ENCODE measurements at regions not wholly inside any gene's neighbourhood (a gene's known extent, or its start where the extent isn't known, plus 50 kb on each side); places are given as distances from the start of the nearest gene placed in this dataset.
A peak's percentile ranks its signal among the peaks of the same experiment; 100 is the strongest.

GRCh38 chr14:98959410-98959809 is 312.6 kb downstream of the BCL11B start:
- DNase-seq (ENCODE audit: low read depth) = no peak

GRCh38 chr14:98959958-98960616 is 311.9 kb downstream of the BCL11B start:
- no peak for DNase-seq (ENCODE audit: low read depth)

DNA sequence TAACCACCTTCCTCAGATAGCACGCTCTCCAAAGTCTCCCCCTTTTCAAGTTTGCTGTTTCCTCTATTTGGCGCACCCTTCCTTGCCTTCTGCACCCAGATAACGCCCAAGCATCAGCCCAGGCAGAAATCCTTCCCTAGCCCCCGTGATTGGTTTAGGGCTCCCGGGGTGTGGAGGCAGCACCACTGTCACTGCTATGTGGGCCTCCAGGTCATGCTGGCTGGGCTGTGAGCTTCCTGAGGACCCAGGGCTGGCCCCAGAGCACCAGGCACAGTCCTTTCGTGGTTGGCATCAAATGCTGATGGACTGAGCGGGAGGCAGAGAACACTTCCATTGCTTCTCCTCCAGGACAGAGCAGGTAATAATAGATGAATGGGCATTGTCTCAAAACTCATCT is 311.4 kb downstream of the BCL11B start:
- DNase-seq (ENCODE audit: low read depth) = no peak

DNA sequence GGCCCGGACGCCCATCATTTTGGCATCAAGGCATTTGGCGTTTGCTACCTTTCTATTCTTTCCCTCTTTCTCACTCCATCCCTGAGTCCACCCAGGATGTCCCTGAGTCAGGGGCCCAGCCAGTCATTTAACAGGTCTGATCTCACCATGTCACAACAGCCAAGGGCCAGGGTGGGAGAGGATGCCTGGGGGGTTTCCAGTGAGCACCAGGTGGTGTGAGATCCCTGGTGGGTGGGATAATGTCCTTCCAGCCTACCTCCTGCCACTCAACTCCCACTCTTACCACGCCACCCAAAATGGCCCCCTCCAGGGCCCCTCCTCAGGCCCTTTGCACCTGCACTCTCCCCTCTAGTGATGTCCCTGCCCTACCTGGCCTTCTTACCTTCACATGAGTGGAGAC is 310.8 kb downstream of the BCL11B start:
- DNase-seq (ENCODE audit: low read depth) = no peak

DNA sequence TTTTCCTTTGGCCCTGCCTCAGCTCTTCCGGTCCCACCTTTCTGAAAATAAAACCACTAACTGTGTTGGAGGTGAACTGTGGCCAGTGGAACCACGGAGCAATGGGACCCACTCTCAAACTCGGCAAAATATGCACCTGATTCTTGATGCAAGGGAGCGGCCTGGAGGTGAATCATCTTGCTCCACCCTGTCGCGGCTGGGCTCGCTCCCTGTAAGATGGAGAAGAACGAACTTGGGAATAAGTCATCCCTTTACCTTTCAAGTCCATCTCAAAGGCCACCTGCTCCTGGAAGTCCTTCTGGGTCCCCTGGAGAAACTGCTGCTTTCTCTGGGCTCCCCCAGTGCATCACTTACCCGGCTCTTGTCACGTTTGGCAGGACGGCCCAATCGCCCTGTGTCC is 309.9 kb downstream of the BCL11B start:
- no peak for DNase-seq (ENCODE audit: low read depth)

DNA sequence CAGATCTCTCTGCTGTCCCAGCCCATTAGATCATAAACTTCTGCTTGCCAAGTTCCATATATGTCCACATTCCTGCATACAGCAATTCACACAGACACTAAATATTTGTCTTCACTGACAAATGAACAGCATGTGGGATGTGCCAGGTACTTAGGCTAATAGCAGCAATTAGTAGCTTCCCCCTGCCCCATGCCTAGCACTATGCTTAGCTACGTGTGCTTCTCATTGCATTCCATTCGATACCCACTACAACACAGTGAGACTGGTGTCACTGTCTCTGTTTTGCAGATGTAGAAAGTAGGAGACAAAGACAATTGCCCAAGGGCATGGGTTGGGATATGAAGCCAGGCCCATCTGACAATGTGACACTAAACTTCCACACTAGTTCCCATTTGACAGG is 308.4 kb downstream of the BCL11B start:
- DNase-seq (ENCODE audit: low read depth) = no peak

GRCh38 chr14:98964171-98964570 is 307.8 kb downstream of the BCL11B start:
- no peak for DNase-seq (ENCODE audit: low read depth)

- no peak for DNase-seq (ENCODE audit: low read depth)
Measured at GRCh38 chr14:98965076-98965475, 306.9 kb downstream of the BCL11B start.

GRCh38 chr14:98966016-98966415 is 306.0 kb downstream of the BCL11B start:
- DNase-seq (ENCODE audit: low read depth) = no peak

DNA sequence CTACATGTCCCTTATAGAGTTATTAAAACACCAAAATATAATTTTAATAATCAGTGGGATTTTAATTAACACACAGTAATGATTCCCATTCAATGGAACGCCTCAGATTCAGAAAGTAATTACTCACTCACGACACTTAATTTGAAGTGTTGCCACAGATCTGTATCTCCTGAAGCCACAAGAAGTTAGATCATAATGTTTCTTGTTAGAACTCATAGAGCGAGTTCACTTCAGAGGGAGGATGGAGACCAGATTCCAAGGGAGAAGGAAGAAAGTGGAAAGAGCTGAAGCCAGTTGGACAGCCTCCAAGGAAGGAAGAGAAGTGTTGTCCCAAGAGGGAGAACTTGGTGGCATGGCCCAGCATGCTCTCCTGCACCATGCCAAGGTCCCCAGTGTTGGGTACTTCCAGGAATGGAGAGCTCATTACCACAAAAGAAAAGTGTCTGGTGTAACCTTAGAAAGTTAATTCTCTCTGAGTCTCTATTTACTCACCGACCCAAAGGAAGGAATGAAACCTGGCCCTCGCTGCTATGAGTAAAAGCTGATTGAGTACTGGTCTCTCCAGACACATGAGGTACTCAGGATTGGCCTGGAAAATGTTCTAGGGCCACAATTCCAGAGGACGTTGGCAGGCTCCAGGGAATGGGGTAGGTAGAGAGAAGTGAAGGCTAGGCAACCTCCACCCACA is 305.4 kb downstream of the BCL11B start:
- DNase-seq (ENCODE audit: low read depth) = no peak

DNA sequence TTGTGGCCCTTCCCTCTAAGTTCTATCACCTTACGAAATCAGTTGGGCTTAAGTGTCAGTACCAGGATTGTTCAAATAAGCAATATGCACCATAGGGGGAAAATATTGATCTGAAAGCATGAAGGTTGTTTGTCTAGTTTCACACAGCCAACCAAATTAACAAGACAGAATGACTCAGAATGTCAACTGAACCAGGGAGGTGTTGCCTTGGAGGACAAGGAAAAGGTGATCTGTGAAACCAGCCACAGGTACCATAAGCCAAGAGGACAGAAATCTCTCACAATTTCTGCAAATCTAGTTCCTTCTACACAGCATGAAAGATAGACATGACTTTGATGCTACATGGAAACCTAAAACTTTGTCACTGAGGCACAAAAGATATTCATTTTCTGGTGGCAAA is 297.9 kb downstream of the BCL11B start:
- no peak for DNase-seq (ENCODE audit: low read depth)

GRCh38 chr14:98976271-98976670 is 295.7 kb downstream of the BCL11B start:
- no peak for DNase-seq (ENCODE audit: low read depth)

DNA sequence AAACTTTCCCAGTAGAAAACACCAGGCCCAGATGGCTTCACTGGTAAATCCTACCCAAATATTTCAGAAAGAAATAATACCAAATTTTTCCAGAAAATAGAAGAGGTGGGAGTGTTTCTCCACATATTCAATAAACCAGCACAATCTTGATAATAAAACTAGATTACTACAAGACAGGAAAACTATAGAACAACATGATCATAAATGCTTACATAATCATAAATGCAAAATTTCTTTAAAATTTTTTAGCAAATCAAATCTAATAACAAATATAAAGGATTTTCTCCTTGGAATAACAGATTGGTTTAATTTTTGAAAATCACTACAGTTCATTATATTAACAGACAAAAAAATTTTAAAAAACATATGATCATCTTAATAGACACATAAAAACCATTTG is 294.5 kb downstream of the BCL11B start:
- no peak for DNase-seq (ENCODE audit: low read depth)

- DNase-seq (ENCODE audit: low read depth) = no peak
Measured at GRCh38 chr14:98982986-98983385, 289.0 kb downstream of the BCL11B start.

DNA sequence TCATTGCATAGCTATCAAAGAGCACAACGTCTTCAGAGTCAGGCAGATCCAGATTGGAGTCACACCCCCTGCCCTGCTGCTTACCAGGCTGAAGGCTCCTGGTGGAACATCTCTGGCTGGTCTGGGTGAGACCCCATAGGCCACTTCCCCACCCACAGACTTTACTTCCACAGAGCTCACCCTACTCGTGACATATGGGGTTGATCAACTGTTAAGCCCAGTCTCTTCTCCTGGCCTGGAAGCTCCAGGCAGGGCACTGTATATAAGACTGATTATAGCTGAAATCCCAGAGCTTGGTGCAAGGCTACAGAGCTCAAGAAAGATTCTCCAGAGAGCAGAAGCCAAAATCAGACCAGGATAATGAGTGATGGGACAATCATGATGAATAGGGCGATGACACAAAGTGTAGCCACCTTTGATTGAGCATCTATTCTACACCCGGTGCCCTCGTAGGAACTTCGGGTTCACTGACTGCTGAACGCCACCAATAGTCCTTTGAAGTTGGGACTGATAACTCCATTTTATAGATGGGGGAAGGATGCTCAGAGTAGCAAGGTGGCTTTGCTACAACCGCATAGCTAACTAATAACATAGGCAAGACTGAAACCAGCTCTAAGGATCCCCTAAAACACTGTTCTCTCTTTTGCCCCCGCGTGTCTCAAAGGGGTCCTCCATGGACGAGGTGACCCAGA is 287.8 kb downstream of the BCL11B start:
- no peak for DNase-seq (ENCODE audit: low read depth)

GRCh38 chr14:98984719-98985041 is 287.3 kb downstream of the BCL11B start:
- DNase-seq (ENCODE audit: low read depth) = peak; percentile 71

DNA sequence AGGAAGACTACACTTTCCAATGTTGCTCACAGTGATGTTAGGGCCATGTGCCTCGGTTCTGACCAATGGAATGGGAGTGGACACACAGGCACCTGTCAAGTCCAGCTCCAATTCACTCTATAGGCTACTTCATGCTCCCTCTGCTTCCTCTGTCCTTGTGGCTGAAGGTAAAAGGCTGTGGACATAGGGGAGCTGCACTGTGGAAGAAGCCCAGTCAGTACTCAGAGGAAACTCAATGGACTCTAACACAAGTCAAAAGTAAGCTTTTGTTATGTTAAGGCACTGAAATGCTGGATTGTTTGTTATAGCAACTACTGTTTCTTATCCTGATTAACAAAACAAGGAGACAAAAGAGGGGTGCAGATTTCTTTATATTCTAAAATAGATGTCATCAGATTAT is 278.2 kb downstream of the BCL11B start:
- DNase-seq (ENCODE audit: low read depth) = no peak

DNA sequence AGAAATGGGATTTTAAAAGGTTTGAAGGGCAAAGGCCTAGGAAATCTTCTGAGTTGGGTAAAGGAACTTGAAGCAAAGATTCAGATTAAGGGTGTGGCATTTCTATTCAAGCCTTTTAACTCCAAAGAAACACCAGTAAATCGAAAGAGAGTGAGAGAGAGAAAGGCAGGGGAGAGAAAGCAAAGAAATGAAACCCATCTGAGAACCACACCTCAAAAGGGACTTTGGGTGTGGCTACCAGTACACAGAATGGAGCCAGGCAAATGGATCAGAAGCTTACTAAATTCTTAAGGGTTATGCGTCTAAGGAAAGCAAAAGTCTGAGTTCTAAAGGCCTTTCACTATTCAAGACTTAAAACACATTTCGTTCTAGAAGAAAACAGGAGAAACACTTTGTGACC is 277.4 kb downstream of the BCL11B start:
- DNase-seq (ENCODE audit: low read depth) = no peak

- DNase-seq (ENCODE audit: low read depth) = no peak
Measured at GRCh38 chr14:98997526-98998205, 274.3 kb downstream of the BCL11B start.

GRCh38 chr14:98999345-98999744 is 272.7 kb downstream of the BCL11B start:
- DNase-seq (ENCODE audit: low read depth) = no peak

- DNase-seq (ENCODE audit: low read depth) = no peak
Measured at GRCh38 chr14:98999901-99000300, 272.1 kb downstream of the BCL11B start.

DNA sequence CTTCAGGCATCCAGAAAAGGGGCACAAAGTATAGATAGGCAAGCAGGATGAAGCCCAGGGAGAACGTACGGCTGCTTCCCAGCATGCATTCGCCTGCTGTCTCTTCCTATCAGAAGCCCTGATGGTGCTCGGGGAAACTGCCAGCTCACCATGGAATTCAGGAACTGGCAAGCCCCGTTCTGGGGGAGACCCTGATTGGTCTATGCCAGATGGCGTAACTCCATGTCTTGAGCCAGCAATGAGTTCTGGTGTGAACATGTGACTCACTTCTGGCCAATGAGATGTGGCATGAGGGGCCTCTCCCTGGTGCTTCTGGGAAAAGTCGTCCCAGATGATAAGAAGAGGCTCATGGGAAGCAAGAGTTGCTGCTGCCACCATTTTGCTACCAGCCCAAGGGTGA is 270.8 kb downstream of the BCL11B start:
- DNase-seq (ENCODE audit: low read depth) = no peak

DNA sequence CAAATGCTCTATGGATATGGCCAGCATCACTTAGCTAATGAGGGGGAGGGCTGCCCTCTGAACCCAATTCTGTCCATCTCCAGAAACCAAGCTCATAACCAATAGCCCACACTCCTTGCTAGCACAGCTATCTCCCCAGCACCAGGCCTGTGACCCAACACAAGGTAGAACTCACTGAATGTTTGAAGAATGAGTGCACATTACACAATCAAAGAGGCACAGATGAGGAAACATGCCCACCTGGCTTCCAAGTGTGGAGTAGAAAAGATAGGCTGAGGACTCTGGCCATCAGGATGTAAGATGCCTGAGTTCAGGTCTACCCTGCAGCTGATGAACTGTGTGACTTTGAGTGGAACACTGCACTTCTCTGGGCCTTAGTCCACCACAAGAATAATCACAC is 268.4 kb downstream of the BCL11B start:
- no peak for DNase-seq (ENCODE audit: low read depth)

All from T-helper 22 cell (primary cell).